HEK293T (cell line): ENCODE measurements at regions not wholly inside any gene's neighbourhood (a gene's known extent, or its start where the extent isn't known, plus 50 kb on each side); places are given as distances from the start of the nearest gene placed in this dataset.

Experiments
- ELF4 ChIP-seq: fragments of 450-650 bp; IDR thresholded peaks from 2 replicates; pipeline ENCODE4 v1.6.1; 2017; ENCODE audit warnings: antibody characterized with exemption
- FOXK2 ChIP-seq: fragments of 450-650 bp; IDR thresholded peaks from 2 replicates; pipeline ENCODE4 v1.6.1; 2016; ENCODE audit warnings: mild to moderate bottlenecking
- L3MBTL2 ChIP-seq: fragments of 450-650 bp; conservative IDR thresholded peaks from 2 replicates; pipeline ENCODE4 v1.6.1; 2016; ENCODE audit warnings: mild to moderate bottlenecking
- LEF1 ChIP-seq: fragments of 450-650 bp; IDR thresholded peaks from 2 replicates; pipeline ENCODE4 v1.6.1; 2017; ENCODE audit warnings: mild to moderate bottlenecking, borderline replicate concordance
- SP1 ChIP-seq: fragments of 450-650 bp; IDR thresholded peaks from 2 replicates; pipeline ENCODE4 v1.6.1; 2017
- SUZ12 ChIP-seq: fragments of 450-650 bp; IDR thresholded peaks from 2 replicates; pipeline ENCODE4 v1.6.1; 2016; ENCODE audit warnings: mild to moderate bottlenecking
- ZNF384 ChIP-seq: fragments of 450-650 bp; IDR thresholded peaks from 2 replicates; pipeline ENCODE4 v1.6.1; 2016

- TF ChIP-seq ZNF384 (no peak), SP1 (no peak), LEF1 (no peak), FOXK2 (no peak), SUZ12 (no peak), ELF4 (no peak), L3MBTL2 (no peak)
These were observed 147.2 kb upstream of the FREM2 start for GRCh38 chr13:38539632-38540031.
